Cardiac fibroblast (primary cell): ENCODE measurements at regions not wholly inside any gene's neighbourhood (a gene's known extent, or its start where the extent isn't known, plus 50 kb on each side); places are given as distances from the start of the nearest gene placed in this dataset.
"Not testable (repeated sequence)": the region's sequence is repeated elsewhere in the genome, so short reads cannot be mapped to it uniquely, and the experiment has no call there.

Source experiments
- DNase-seq, 2 donors: peaks; one replicate each; pipeline versions ENCODE4 v3.0.0 to v3.0.0-alpha.2; 2010; ENCODE audit warnings: low read depth in 2 of 2
- H3K4me3 ChIP-seq, 2 donors: replicated peaks in 1 of 2; 1 replicate in 1 of 2; 2 replicates in 1 of 2; pipeline ENCODE4 v1.5.1; 2011; ENCODE audit warnings: low read depth in 2 of 2, low read length in 2 of 2, mild to moderate bottlenecking in 2 of 2, moderate library complexity in 1 of 2
- TF ChIP-seq, protein P1 (sequence below): IDR thresholded peaks from one replicate; pipeline ENCODE4 v1.5.1; 2011; ENCODE audit warnings: low read depth, mild to moderate bottlenecking, low read length, inconsistent platforms

DNA sequence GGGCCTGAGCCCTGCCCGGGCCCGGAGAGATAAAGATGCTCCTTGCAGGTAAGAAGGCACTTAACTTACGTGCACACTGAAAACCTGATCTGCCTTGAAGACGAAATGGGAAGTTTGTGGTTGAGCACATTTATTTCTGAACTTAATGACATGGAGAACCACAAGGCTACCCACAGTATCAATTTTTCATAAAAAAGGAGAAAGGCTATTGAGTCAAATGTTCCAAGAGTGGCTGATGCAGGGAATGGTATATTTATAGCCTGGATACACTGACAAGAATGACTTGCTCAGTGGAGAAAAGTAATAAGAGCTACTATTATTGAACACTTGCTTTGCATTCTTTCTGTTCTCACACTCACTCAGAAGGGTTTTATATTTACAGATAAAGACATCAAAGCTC is 419.3 kb downstream of the ACTL7B start:
- DNase-seq: no peak
- TF ChIP-seq, protein P1, sequence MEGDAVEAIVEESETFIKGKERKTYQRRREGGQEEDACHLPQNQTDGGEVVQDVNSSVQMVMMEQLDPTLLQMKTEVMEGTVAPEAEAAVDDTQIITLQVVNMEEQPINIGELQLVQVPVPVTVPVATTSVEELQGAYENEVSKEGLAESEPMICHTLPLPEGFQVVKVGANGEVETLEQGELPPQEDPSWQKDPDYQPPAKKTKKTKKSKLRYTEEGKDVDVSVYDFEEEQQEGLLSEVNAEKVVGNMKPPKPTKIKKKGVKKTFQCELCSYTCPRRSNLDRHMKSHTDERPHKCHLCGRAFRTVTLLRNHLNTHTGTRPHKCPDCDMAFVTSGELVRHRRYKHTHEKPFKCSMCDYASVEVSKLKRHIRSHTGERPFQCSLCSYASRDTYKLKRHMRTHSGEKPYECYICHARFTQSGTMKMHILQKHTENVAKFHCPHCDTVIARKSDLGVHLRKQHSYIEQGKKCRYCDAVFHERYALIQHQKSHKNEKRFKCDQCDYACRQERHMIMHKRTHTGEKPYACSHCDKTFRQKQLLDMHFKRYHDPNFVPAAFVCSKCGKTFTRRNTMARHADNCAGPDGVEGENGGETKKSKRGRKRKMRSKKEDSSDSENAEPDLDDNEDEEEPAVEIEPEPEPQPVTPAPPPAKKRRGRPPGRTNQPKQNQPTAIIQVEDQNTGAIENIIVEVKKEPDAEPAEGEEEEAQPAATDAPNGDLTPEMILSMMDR: no peak

DNA sequence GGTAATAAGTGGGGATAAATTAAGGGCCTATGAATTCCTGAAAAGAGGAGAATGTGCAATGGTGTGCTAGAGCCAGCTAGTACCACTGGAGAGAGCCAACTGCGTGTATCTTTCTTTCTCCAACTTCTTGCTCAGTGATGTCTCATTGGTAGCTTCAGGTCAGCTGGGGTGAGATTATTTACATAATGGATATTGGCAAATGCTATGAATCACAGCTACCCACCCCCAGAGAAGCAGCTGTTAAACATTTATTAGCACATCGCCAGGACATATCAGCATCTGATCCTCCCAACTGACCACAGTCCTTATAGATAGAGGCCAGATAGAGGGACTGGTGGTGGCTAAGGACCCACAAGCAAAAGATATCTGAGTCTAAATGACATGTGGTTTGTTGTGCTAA is 421.3 kb downstream of the ACTL7B start:
- TF ChIP-seq, protein P1: no peak
- peak; percentile 49 to 58 for DNase-seq
- H3K4me3 ChIP-seq: no peak overlapping the region

More for the DNA sequence above, 419.3 kb downstream of the ACTL7B start:
- no peak overlapping the region for H3K4me3 ChIP-seq

DNA sequence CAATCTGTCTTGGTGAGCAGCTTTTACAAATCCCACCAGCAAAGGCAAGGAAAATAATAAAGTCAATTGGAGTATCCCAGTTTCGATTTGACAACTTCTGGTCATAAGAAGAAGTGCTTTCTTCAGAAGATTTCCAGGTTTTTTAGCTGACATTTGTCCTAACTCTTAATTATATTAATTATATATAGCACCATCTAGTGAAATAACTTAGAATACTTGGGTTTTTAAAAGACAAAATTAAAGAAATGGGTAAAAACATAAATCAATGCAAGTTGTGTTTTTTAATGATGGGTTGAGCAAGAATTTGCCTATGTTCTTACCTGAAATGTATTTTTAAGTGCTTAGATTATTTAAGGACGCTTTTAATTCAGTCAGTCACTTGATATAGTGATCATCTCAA is 421.8 kb downstream of the ACTL7B start:
- H3K4me3 ChIP-seq: no peak overlapping the region
- TF ChIP-seq, protein P1: no peak
- DNase-seq: peak in 1 of 2 donors; percentile 21

DNA sequence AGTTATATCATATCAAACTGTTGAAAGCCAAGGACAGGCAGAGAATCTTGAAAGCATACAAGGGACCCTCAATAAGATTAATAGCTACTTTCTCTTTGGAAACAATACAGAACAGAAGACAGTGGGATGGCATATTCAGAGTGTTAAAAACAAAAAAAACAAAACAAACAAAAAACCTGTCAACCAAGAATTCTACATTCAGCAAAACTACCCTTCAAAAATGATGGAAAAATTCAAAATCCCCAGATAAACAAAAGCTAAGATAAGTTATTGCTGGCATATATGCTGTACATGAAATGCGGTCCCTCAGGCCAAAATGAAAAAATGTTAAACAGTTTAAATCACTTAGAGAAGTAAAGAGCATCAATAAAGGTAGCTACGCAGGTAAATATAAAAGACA is 425.1 kb downstream of the ACTL7B start:
- no peak overlapping the region for H3K4me3 ChIP-seq
- no peak for DNase-seq
- TF ChIP-seq, protein P1: no peak

DNA sequence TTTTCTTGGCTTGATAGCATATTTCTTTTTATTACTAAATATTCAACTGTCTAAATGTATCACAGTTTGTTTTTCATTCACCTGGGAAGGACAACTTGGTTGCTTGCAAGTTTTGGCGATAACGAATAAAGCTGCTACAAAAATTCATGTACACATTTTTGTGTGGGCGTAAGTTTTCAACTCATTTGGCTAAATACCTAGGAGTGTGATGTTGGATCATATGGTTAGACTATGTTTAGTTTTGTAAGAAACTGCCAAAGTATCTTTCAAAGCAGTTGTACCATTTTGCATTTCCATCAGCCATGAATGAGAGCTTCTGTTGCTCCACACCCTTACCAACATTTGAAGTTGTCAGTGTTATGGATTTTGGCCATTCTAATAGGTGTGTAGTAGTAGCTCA is 428.0 kb downstream of the ACTL7B start:
- H3K4me3 ChIP-seq: no peak overlapping the region
- TF ChIP-seq, protein P1: no peak
- no peak for DNase-seq

DNA sequence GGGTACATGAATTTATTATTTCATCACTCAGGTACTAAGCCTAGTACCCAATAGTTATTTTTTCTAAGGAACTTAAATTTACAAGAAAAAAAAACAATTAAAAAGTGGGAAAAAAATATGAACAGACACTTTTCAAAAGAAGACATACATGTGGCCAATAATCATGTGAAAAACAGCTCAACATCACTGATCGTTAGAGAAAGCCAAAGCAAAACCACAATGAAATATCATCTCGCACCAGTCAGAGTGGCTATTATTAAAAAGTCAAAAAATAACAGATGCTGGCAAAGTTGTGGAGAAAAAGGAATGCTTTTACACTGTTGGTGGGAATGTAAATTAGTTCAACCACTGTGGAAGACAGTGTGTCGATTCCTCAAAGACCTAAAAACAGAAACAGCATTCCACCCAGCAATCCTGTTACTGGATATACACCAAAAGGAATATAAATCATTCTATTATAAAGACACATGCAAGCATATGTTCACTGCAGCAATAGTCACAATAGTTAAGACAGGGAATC is 429.3 kb downstream of the ACTL7B start:
- not testable (repeated sequence) for DNase-seq, H3K4me3 ChIP-seq

DNA sequence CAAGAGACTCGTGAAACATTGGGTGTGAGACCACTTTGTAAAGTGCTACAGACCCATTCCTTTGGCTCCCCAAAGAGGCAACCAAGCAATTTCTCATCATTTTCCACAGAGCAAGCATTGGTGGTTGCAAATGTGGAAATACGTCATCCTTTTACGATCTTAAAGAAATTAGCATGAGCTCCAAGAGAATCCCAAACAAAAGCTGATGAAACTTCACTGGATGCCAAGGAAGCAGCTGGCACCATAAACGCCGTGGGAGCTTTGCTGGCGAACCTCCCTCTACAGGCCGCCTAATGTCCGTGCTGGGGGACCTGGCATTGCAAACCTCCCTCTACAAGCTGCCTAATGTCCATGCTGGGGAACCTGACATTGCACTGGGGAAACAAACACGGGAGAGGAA is 432.4 kb downstream of the ACTL7B start:
- TF ChIP-seq, protein P1: no peak
- no peak overlapping the region for H3K4me3 ChIP-seq
- no peak for DNase-seq
